ENCODE measurements at regions not wholly inside any gene's neighbourhood (a gene's known extent, or its start where the extent isn't known, plus 50 kb on each side); places are given as distances from the start of the nearest gene placed in this dataset.

DNA sequence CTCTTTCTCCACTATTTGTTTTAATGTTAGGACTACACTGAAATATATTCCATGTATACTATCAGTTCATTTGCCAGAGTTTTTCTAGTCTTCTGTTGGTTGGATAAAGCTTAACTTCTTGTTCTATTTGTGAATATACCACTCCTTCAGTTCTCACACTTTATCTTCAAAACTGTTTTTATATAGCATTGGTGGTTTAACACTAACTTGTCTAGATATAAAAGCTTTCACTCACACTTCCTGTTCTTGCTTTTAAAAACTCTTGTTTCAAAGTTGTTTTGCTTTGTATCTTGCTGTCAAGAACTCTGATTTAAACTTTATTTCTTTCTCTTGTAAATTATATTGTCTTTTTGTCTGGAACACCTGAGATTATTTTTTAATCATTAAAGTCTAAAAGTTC, 226.8 kb upstream of the TENT5A start:
- no peaks in the 10 kb centered on the region for H3K27me3 ChIP-seq
- intact Hi-C loops (cut with DNase I) = no loop called here
- peaks cover 0 to 18% of the 10 kb centered on the region in 2 donors for H3K9me3 ChIP-seq
- no peaks in the 10 kb centered on the region for H3K36me3 ChIP-seq
- TF ChIP-seq, protein P1, sequence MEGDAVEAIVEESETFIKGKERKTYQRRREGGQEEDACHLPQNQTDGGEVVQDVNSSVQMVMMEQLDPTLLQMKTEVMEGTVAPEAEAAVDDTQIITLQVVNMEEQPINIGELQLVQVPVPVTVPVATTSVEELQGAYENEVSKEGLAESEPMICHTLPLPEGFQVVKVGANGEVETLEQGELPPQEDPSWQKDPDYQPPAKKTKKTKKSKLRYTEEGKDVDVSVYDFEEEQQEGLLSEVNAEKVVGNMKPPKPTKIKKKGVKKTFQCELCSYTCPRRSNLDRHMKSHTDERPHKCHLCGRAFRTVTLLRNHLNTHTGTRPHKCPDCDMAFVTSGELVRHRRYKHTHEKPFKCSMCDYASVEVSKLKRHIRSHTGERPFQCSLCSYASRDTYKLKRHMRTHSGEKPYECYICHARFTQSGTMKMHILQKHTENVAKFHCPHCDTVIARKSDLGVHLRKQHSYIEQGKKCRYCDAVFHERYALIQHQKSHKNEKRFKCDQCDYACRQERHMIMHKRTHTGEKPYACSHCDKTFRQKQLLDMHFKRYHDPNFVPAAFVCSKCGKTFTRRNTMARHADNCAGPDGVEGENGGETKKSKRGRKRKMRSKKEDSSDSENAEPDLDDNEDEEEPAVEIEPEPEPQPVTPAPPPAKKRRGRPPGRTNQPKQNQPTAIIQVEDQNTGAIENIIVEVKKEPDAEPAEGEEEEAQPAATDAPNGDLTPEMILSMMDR (IDR thresholded peaks at IDR 0.05) = no peak
- no peak for DNase-seq (ENCODE audit: low spot score in 2 of 2)
- no peak overlapping the region for H3K4me3 ChIP-seq
- H3K27ac ChIP-seq = no peak overlapping the region
- H3K4me1 ChIP-seq = no peaks in the 10 kb centered on the region

DNA sequence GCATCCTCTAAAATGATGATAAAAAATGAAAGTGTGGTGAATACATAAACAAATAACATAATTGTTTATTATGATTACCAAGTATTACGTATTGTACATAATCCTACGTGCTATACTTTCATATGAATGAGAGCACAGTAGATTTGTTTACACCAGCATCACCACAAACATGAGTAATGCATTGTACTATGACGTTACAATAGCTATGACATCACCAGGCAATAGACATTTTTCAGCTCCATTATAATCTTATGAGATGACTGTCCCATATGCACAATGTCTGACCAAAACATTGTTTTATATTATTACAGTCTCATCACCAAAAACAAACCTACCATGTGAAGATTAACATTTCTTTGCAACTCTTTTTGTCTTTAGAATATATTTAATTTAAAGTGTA, 225.7 kb upstream of the TENT5A start:
- no peaks in the 10 kb centered on the region for H3K27me3 ChIP-seq
- intact Hi-C loops (cut with DNase I) = no loop called here
- no peak overlapping the region for H3K4me3 ChIP-seq
- TF ChIP-seq, protein P1 (IDR thresholded peaks at IDR 0.05) = no peak
- H3K36me3 ChIP-seq = no peaks in the 10 kb centered on the region
- no peak overlapping the region for H3K27ac ChIP-seq
- H3K4me1 ChIP-seq = no peaks in the 10 kb centered on the region
- DNase-seq (ENCODE audit: low spot score in 2 of 2) = no peak
- H3K9me3 ChIP-seq = peaks cover 0 to 19% of the 10 kb centered on the region in 2 donors

DNA sequence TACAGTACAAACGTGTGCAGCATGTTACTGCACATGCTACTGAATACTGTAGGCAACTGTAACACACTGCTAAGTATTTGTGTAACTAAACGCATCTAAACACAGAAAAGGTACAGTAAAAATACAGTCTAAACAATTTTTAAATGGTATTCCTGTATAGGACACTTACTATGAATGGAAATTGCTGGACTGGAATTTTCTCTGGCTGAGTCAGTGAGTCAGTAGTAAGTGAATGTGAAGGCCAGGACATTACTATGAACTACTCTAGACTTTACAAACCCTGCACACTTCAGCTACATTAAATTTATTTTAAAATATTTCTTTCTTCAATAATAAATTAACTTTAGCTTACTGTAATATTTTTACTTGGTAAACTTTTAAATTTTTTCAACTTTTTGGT, 225.0 kb upstream of the TENT5A start:
- Histone ChIP-seq H3K36me3 (no peaks in the 10 kb centered on the region), H3K27me3 (no peaks in the 10 kb centered on the region), H3K27ac (no peak overlapping the region), H3K4me3 (no peak overlapping the region), H3K4me1 (no peaks in the 10 kb centered on the region), H3K9me3 (peaks cover 0 to 19% of the 10 kb centered on the region in 2 donors)
- TF ChIP-seq, protein P1 (IDR thresholded peaks at IDR 0.05) = no peak
- DNase-seq (ENCODE audit: low spot score in 2 of 2) = no peak
- intact Hi-C loops (cut with DNase I) = no loop called here

DNA sequence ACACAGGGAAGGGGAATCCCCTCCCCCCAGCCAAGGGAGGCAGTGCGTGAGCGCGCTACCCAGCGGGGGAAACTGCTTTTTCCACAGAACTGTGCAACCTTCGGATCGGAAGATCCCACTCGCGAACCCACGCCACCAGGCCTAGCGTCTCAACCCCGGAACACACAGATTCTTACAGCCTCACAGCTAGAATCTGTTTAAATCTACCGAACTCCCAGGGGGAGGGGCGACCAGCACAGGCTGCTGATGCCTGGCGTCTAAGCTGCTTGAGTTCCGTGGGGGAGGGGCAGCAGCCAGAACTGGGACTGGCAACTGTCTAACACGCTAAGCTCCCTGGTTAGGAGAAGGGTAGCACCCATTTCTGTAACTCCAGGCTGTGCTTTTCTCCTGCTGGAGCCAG, 217.3 kb upstream of the TENT5A start:
- TF ChIP-seq, protein P1 (IDR thresholded peaks at IDR 0.05) = no peak
- Histone ChIP-seq H3K27ac (no peak overlapping the region), H3K9me3 (peaks cover 0 to 3% of the 10 kb centered on the region in 2 donors), H3K4me1 (no peaks in the 10 kb centered on the region), H3K27me3 (no peaks in the 10 kb centered on the region), H3K36me3 (no peaks in the 10 kb centered on the region), H3K4me3 (no peak overlapping the region)
- DNase-seq (ENCODE audit: low spot score in 2 of 2) = no peak
- intact Hi-C loops (cut with DNase I) = no loop called here

DNA sequence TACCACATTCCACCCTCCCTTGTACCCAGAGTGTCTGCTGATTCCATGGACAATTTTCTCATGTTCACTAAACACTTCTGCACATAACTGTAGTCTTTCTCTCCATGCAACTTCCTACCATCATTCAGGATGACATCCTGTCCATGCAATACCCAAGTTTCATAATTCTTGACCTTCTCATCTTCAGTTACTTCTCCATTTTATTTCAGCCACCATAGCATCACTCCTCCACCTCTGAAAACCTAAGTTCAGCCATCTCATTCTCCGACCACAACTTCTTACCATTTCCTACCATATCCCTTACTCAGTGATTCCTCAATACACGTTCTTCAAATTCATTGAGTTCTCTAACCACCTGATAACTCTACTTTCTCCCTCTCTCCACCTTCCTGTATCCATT, 216.5 kb upstream of the TENT5A start:
- H3K36me3 ChIP-seq = no peaks in the 10 kb centered on the region
- intact Hi-C loops (cut with DNase I) = no loop called here
- no peaks in the 10 kb centered on the region for H3K27me3 ChIP-seq
- no peak overlapping the region for H3K4me3 ChIP-seq
- no peaks in the 10 kb centered on the region for H3K9me3 ChIP-seq
- no peak overlapping the region for H3K27ac ChIP-seq
- TF ChIP-seq, protein P1 (IDR thresholded peaks at IDR 0.05) = no peak
- no peak for DNase-seq (ENCODE audit: low spot score in 2 of 2)
- no peaks in the 10 kb centered on the region for H3K4me1 ChIP-seq

DNA sequence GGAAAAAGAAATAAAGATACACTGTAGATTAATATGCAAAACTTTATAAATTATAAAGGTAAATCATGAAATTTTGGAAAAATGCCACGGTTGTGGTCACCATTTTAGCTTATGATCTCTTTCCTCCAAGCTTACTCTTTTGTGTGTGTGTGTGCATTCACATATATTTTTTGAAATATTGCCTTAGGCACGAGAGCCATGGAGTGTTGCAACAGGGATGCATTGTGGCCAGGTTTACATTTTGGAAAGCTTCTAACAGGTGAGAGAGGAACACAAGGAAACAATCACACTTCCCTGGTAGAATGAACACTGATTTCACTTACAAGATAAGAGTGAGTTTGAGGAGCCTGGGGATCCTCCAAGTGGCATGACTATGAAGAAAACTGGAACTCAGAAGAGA, 214.5 kb upstream of the TENT5A start:
- no peaks in the 10 kb centered on the region for H3K36me3 ChIP-seq
- H3K4me1 ChIP-seq = no peaks in the 10 kb centered on the region
- no peak overlapping the region for H3K27ac ChIP-seq
- H3K27me3 ChIP-seq = no peaks in the 10 kb centered on the region
- DNase-seq (ENCODE audit: low spot score in 2 of 2) = no peak
- H3K4me3 ChIP-seq = no peak overlapping the region
- TF ChIP-seq, protein P1 (IDR thresholded peaks at IDR 0.05) = no peak
- intact Hi-C loops (cut with DNase I) = no loop called here
- no peaks in the 10 kb centered on the region for H3K9me3 ChIP-seq
